Activated naive CD8-positive, alpha-beta T cell treated with anti-CD3 and anti-CD28 coated beads, Interleukin-2, amount 50 U/mL, for 24 hours (primary cell): ENCODE measurements at regions not wholly inside any gene's neighbourhood (a gene's known extent, or its start where the extent isn't known, plus 50 kb on each side); places are given as distances from the start of the nearest gene placed in this dataset.

Experiments used
- ATAC-seq: fragments of 150-1000 bp; cut with Tn5 transposase; one replicate; pipeline ENCODE4 v1.10.0; 2021
- DNase-seq: peaks from one replicate; pipeline ENCODE4 v3.0.0; 2021
- H3K27ac Mint-ChIP-seq: one replicate; pipeline ENCODE4 v1.8.0; 2021; ENCODE audit warnings: mild to moderate bottlenecking, mixed read lengths
- H3K27me3 Mint-ChIP-seq: one replicate; pipeline ENCODE4 v1.8.0; 2021; ENCODE audit warnings: mixed read lengths
- H3K36me3 Mint-ChIP-seq: one replicate; pipeline ENCODE4 v1.8.0; 2021; ENCODE audit warnings: low read depth, mixed read lengths
- H3K4me1 Mint-ChIP-seq: one replicate; pipeline ENCODE4 v1.8.0; 2021; ENCODE audit warnings: mixed read lengths
- H3K4me3 Mint-ChIP-seq: one replicate; pipeline ENCODE4 v1.8.0; 2021; ENCODE audit warnings: mild to moderate bottlenecking, moderate library complexity, mixed read lengths
- H3K9me3 Mint-ChIP-seq: one replicate; pipeline ENCODE4 v1.8.0; 2021; ENCODE audit warnings: mixed read lengths

GRCh38 chr14:101482066-101482465 is 79.2 kb upstream of the DIO3 start:
- Mint-ChIP-seq H3K4me3 (no peak overlapping the region), H3K4me1 (no peaks in the 10 kb centered on the region), H3K27ac (no peak overlapping the region), H3K27me3 (peaks cover 8% of the 10 kb centered on the region), H3K9me3 (peaks cover 29% of the 10 kb centered on the region), H3K36me3 (no peaks in the 10 kb centered on the region)
- ATAC-seq = no peak
- no peak for DNase-seq

- Mint-ChIP-seq H3K27me3 (peaks cover 13% of the 10 kb centered on the region), H3K4me1 (no peaks in the 10 kb centered on the region), H3K4me3 (no peak overlapping the region), H3K36me3 (peaks cover 2% of the 10 kb centered on the region), H3K9me3 (peaks cover 34% of the 10 kb centered on the region), H3K27ac (no peak overlapping the region)
- DNase-seq (no peak), ATAC-seq (no peak)
These were observed 77.5 kb upstream of the DIO3 start for GRCh38 chr14:101483829-101484228.

- Mint-ChIP-seq H3K36me3 (peaks cover 2% of the 10 kb centered on the region), H3K9me3 (peaks cover 18% of the 10 kb centered on the region), H3K4me1 (no peaks in the 10 kb centered on the region), H3K27ac (no peak overlapping the region), H3K4me3 (no peak overlapping the region), H3K27me3 (peaks cover 31% of the 10 kb centered on the region)
- no peak for DNase-seq
- ATAC-seq = no peak
These were observed 72.1 kb upstream of the DIO3 start for GRCh38 chr14:101489092-101489760.

GRCh38 chr14:101490771-101491170 is 70.5 kb upstream of the DIO3 start:
- DNase-seq (no peak), ATAC-seq (no peak)
- Mint-ChIP-seq H3K27ac (no peak overlapping the region), H3K4me1 (no peaks in the 10 kb centered on the region), H3K36me3 (peaks cover 2% of the 10 kb centered on the region), H3K27me3 (peaks cover 31% of the 10 kb centered on the region), H3K4me3 (no peak overlapping the region), H3K9me3 (peaks cover 16% of the 10 kb centered on the region)

GRCh38 chr14:101491841-101492240 is 69.5 kb upstream of the DIO3 start:
- no peak for ATAC-seq
- Mint-ChIP-seq H3K9me3 (peaks cover 12% of the 10 kb centered on the region), H3K4me3 (no peak overlapping the region), H3K27ac (no peak overlapping the region), H3K27me3 (peaks cover 30% of the 10 kb centered on the region), H3K4me1 (no peaks in the 10 kb centered on the region), H3K36me3 (peaks cover 2% of the 10 kb centered on the region)
- no peak for DNase-seq

- no peak overlapping the region for H3K4me3 Mint-ChIP-seq
- no peak for ATAC-seq
- no peak for DNase-seq
- no peak overlapping the region for H3K27ac Mint-ChIP-seq
- no peaks in the 10 kb centered on the region for H3K4me1 Mint-ChIP-seq
- H3K36me3 Mint-ChIP-seq = peaks cover 2% of the 10 kb centered on the region
- H3K27me3 Mint-ChIP-seq = peaks cover 35% of the 10 kb centered on the region
- peaks cover 9% of the 10 kb centered on the region for H3K9me3 Mint-ChIP-seq
These were observed 68.6 kb upstream of the DIO3 start for GRCh38 chr14:101492716-101493115.

- Mint-ChIP-seq H3K27ac (no peak overlapping the region), H3K4me3 (no peak overlapping the region), H3K36me3 (no peaks in the 10 kb centered on the region), H3K4me1 (no peaks in the 10 kb centered on the region), H3K27me3 (peaks cover 30% of the 10 kb centered on the region), H3K9me3 (peaks cover 4% of the 10 kb centered on the region)
- no peak for DNase-seq
- no peak for ATAC-seq
These were observed 66.5 kb upstream of the DIO3 start for GRCh38 chr14:101494826-101495225.

- H3K4me3 Mint-ChIP-seq = no peak overlapping the region
- H3K27me3 Mint-ChIP-seq = peaks cover 28% of the 10 kb centered on the region
- DNase-seq = no peak
- no peak for ATAC-seq
- no peaks in the 10 kb centered on the region for H3K36me3 Mint-ChIP-seq
- H3K4me1 Mint-ChIP-seq = no peaks in the 10 kb centered on the region
- H3K9me3 Mint-ChIP-seq = peaks cover 4% of the 10 kb centered on the region
- no peak overlapping the region for H3K27ac Mint-ChIP-seq
These were observed 66.0 kb upstream of the DIO3 start for GRCh38 chr14:101495284-101495683.

GRCh38 chr14:101495827-101496775 is 65.2 kb upstream of the DIO3 start:
- peaks cover 23% of the 10 kb centered on the region for H3K27me3 Mint-ChIP-seq
- H3K4me3 Mint-ChIP-seq = no peak overlapping the region
- H3K9me3 Mint-ChIP-seq = peaks cover 4% of the 10 kb centered on the region
- no peaks in the 10 kb centered on the region for H3K4me1 Mint-ChIP-seq
- no peaks in the 10 kb centered on the region for H3K36me3 Mint-ChIP-seq
- DNase-seq = no peak
- no peak overlapping the region for H3K27ac Mint-ChIP-seq
- ATAC-seq = no peak

- no peak for DNase-seq
- Mint-ChIP-seq H3K27ac (no peak overlapping the region), H3K9me3 (peaks cover 4% of the 10 kb centered on the region), H3K36me3 (no peaks in the 10 kb centered on the region), H3K27me3 (peaks cover 20% of the 10 kb centered on the region), H3K4me3 (no peak overlapping the region), H3K4me1 (no peaks in the 10 kb centered on the region)
- no peak for ATAC-seq
These were observed 64.3 kb upstream of the DIO3 start for GRCh38 chr14:101496776-101497683.

- DNase-seq = no peak
- no peaks in the 10 kb centered on the region for H3K4me1 Mint-ChIP-seq
- no peak overlapping the region for H3K4me3 Mint-ChIP-seq
- no peaks in the 10 kb centered on the region for H3K36me3 Mint-ChIP-seq
- H3K27ac Mint-ChIP-seq = no peak overlapping the region
- peaks cover 4% of the 10 kb centered on the region for H3K9me3 Mint-ChIP-seq
- no peak for ATAC-seq
- H3K27me3 Mint-ChIP-seq = peaks cover 20% of the 10 kb centered on the region
These were observed 63.4 kb upstream of the DIO3 start for GRCh38 chr14:101497684-101498525.

GRCh38 chr14:101498526-101498860 is 62.8 kb upstream of the DIO3 start:
- no peaks in the 10 kb centered on the region for H3K4me1 Mint-ChIP-seq
- no peak for DNase-seq

GRCh38 chr14:101499080-101499479 is 62.2 kb upstream of the DIO3 start:
- Mint-ChIP-seq H3K4me1 (no peaks in the 10 kb centered on the region), H3K36me3 (no peaks in the 10 kb centered on the region), H3K27me3 (peaks cover 14% of the 10 kb centered on the region)

More at GRCh38 chr14:101498526-101498860, 62.8 kb upstream of the DIO3 start:
- H3K27ac Mint-ChIP-seq = no peak overlapping the region
- no peaks in the 10 kb centered on the region for H3K36me3 Mint-ChIP-seq
- no peak overlapping the region for H3K4me3 Mint-ChIP-seq
- peaks cover 3% of the 10 kb centered on the region for H3K9me3 Mint-ChIP-seq
- ATAC-seq = no peak
- peaks cover 19% of the 10 kb centered on the region for H3K27me3 Mint-ChIP-seq

GRCh38 chr14:101499513-101499912 is 61.8 kb upstream of the DIO3 start:
- Mint-ChIP-seq H3K4me1 (no peaks in the 10 kb centered on the region), H3K4me3 (no peak overlapping the region), H3K27me3 (peaks cover 12% of the 10 kb centered on the region), H3K27ac (no peak overlapping the region), H3K9me3 (no peaks in the 10 kb centered on the region), H3K36me3 (no peaks in the 10 kb centered on the region)
- DNase-seq = no peak
- ATAC-seq = no peak

More at GRCh38 chr14:101499080-101499479, 62.2 kb upstream of the DIO3 start:
- Mint-ChIP-seq H3K27ac (no peak overlapping the region), H3K4me3 (no peak overlapping the region), H3K9me3 (no peaks in the 10 kb centered on the region)
- ATAC-seq (no peak), DNase-seq (no peak)
